ENCODE measurements at regions not wholly inside any gene's neighbourhood (a gene's known extent, or its start where the extent isn't known, plus 50 kb on each side); places are given as distances from the start of the nearest gene placed in this dataset.

DNA sequence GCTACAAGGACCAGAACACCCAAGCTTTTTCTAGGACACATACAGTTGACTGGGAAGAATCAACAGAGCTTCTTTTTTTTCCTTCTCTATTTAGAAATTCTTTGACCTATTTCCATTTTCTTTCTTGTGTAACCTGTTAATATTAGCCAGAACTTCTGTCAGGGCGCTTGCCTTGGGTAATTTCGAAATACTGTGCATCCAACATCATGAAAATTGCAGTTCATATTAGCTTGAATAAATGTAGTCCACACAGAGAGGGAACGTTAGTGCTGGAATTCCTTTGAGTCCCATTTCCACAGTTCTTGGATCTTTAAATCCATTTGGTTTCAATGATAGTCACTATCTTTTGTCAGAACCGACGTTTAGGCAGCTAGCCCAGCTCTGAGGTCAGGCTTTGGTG lies 141.8 kb downstream of the MXRA5 start:
- TF ChIP-seq, protein P1, sequence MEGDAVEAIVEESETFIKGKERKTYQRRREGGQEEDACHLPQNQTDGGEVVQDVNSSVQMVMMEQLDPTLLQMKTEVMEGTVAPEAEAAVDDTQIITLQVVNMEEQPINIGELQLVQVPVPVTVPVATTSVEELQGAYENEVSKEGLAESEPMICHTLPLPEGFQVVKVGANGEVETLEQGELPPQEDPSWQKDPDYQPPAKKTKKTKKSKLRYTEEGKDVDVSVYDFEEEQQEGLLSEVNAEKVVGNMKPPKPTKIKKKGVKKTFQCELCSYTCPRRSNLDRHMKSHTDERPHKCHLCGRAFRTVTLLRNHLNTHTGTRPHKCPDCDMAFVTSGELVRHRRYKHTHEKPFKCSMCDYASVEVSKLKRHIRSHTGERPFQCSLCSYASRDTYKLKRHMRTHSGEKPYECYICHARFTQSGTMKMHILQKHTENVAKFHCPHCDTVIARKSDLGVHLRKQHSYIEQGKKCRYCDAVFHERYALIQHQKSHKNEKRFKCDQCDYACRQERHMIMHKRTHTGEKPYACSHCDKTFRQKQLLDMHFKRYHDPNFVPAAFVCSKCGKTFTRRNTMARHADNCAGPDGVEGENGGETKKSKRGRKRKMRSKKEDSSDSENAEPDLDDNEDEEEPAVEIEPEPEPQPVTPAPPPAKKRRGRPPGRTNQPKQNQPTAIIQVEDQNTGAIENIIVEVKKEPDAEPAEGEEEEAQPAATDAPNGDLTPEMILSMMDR (IDR thresholded peaks at IDR 0.05), result no peak
- TF ChIP-seq, protein P2, sequence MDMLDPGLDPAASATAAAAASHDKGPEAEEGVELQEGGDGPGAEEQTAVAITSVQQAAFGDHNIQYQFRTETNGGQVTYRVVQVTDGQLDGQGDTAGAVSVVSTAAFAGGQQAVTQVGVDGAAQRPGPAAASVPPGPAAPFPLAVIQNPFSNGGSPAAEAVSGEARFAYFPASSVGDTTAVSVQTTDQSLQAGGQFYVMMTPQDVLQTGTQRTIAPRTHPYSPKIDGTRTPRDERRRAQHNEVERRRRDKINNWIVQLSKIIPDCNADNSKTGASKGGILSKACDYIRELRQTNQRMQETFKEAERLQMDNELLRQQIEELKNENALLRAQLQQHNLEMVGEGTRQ (IDR thresholded peaks at IDR 0.05), result no peak
- no peak for TF ChIP-seq NR3C1 (IDR thresholded peaks at IDR 0.05)
- TF ChIP-seq ZC3H11A (IDR thresholded peaks at IDR 0.05), result no peak
- TF ChIP-seq, protein P3, sequence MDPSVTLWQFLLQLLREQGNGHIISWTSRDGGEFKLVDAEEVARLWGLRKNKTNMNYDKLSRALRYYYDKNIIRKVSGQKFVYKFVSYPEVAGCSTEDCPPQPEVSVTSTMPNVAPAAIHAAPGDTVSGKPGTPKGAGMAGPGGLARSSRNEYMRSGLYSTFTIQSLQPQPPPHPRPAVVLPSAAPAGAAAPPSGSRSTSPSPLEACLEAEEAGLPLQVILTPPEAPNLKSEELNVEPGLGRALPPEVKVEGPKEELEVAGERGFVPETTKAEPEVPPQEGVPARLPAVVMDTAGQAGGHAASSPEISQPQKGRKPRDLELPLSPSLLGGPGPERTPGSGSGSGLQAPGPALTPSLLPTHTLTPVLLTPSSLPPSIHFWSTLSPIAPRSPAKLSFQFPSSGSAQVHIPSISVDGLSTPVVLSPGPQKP (IDR thresholded peaks at IDR 0.05; ENCODE audit: low read depth, low read length), result no peak
- TF ChIP-seq POLR2A (IDR thresholded peaks at IDR 0.05; ENCODE audit: low read length), result no peak
- TF ChIP-seq, protein P4, sequence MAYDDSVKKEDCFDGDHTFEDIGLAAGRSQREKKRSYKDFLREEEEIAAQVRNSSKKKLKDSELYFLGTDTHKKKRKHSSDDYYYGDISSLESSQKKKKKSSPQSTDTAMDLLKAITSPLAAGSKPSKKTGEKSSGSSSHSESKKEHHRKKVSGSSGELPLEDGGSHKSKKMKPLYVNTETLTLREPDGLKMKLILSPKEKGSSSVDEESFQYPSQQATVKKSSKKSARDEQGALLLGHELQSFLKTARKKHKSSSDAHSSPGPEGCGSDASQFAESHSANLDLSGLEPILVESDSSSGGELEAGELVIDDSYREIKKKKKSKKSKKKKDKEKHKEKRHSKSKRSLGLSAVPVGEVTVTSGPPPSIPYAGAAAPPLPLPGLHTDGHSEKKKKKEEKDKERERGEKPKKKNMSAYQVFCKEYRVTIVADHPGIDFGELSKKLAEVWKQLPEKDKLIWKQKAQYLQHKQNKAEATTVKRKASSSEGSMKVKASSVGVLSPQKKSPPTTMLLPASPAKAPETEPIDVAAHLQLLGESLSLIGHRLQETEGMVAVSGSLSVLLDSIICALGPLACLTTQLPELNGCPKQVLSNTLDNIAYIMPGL (CRISPR knock-in tag; IDR thresholded peaks at IDR 0.05; ENCODE audit: borderline replicate concordance), result no peak
- TF ChIP-seq KDM1A (IDR thresholded peaks at IDR 0.05; ENCODE audit: low read depth), result no peak
- no peak for TF ChIP-seq MAFK (IDR thresholded peaks at IDR 0.05; ENCODE audit: partially characterized antibody)
- no peak for TF ChIP-seq RFX5 (IDR thresholded peaks at IDR 0.05)
- no peak for TF ChIP-seq ZSCAN20 (CRISPR knock-in tag; IDR thresholded peaks at IDR 0.05)

All from A549 (cell line).